Coronary artery (tissue), 2 donors: ENCODE measurements at regions not wholly inside any gene's neighbourhood (a gene's known extent, or its start where the extent isn't known, plus 50 kb on each side); places are given as distances from the start of the nearest gene placed in this dataset.
A peak's percentile ranks its signal among the peaks of the same experiment; 100 is the strongest.

Experiments
- DNase-seq: peaks from one replicate; pipeline ENCODE4 v3.0.0-alpha.2; 2017; ENCODE audit warnings: low spot score
- H3K27ac ChIP-seq, 2 donors: fragments of 200-600 bp; sonication (generic); one replicate each; pipeline ENCODE4 v1.5.1; 2016 to 2019
- H3K4me3 ChIP-seq: fragments of 200-600 bp; sonication (generic); 2 replicates; pipeline ENCODE4 v1.5.1; 2016; ENCODE audit warnings: mild to moderate bottlenecking, moderate library complexity
- TF ChIP-seq, protein P1 (sequence below): fragments of 200-600 bp; sonication (generic); IDR thresholded peaks from one replicate; pipeline ENCODE4 v1.5.1; 2019; ENCODE audit warnings: antibody characterized with exemption

DNA sequence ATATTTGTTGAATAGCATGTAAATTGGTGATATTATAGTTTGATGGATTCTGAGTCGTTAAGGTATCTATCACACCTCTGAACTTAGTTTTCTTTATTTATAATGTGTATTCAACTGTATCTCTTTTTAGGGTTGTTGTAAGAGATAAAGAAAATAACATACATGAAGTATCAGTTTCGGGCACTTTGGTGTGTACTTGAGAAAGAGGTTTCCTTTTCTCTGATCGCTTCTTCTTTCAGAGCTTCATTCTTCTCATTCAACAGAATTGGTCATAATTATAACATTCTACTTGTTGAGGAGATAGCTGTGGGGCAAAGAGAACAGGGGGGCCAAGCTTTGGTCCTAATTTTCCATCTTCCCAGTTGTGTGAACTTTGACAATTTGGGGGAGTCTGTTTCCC lies 508.0 kb downstream of the PLPP3 start:
- peak overlapping the region in 1 of 2 donors; percentile 2 for H3K27ac ChIP-seq
- no peak overlapping the region for H3K4me3 ChIP-seq
- TF ChIP-seq, protein P1, sequence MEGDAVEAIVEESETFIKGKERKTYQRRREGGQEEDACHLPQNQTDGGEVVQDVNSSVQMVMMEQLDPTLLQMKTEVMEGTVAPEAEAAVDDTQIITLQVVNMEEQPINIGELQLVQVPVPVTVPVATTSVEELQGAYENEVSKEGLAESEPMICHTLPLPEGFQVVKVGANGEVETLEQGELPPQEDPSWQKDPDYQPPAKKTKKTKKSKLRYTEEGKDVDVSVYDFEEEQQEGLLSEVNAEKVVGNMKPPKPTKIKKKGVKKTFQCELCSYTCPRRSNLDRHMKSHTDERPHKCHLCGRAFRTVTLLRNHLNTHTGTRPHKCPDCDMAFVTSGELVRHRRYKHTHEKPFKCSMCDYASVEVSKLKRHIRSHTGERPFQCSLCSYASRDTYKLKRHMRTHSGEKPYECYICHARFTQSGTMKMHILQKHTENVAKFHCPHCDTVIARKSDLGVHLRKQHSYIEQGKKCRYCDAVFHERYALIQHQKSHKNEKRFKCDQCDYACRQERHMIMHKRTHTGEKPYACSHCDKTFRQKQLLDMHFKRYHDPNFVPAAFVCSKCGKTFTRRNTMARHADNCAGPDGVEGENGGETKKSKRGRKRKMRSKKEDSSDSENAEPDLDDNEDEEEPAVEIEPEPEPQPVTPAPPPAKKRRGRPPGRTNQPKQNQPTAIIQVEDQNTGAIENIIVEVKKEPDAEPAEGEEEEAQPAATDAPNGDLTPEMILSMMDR = no peak
- no peak for DNase-seq

DNA sequence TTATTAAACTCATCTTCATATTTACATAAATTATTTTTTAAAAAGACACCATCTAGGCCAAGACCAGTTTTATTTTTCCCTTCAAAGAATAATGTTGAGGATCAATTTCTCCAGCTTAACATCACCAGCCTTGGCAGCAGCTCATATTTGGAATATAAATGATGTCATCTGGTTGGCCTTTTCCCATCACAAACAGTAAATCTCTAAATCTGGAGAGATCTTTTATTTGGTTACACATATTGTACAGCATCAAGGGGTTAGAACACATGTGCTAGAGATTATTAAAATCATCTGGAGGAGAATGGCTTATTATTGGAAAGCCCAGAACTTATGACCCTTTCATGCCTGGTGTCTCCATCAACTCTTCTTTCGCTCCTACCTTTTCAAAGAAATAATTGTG lies 508.8 kb downstream of the PLPP3 start:
- DNase-seq = no peak
- TF ChIP-seq, protein P1 = no peak
- H3K4me3 ChIP-seq = no peak overlapping the region
- peak overlapping the region in 1 of 2 donors; percentile 2 for H3K27ac ChIP-seq

DNA sequence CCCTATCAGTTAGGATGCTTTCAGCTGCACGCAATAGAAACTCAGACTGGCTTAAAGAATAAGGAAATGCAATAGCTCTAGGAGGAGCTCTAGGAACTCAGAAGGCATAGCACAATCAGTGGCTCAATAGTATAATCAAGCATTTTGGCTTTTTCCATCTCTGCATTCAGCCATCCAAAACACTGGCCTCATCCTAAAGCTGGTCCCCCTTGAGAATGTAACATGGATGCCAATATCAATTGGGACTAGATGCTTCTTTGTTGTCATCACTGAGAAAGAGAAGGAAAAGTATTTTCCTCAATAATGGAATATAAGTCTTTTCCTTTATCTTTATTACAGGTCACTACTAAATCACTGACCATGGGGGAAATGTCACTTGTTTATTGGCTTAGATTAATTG lies 509.5 kb downstream of the PLPP3 start:
- no peak for DNase-seq
- TF ChIP-seq, protein P1 = no peak
- H3K4me3 ChIP-seq = no peak overlapping the region
- H3K27ac ChIP-seq = peak overlapping the region; percentile 14 to 42

DNA sequence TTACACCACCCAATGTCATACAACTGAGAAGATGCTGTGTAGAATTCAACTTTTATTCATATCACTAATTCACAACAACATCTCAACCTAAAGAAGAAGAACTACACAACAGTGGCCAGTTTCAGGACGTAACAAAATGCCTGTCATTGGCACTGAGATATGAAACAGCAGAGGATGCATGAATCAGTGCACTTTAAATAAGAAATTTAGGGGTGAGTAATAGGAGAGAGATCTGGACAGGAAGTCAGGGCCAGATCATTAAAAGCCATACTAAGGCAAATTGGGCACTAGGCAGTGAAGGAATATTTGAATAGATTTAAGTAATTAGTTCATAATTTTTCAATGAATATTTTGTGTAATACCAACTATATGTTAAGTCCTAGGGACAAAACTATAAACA lies 510.5 kb downstream of the PLPP3 start:
- H3K4me3 ChIP-seq = no peak overlapping the region
- peak overlapping the region in 1 of 2 donors; percentile 19 for H3K27ac ChIP-seq
- no peak for DNase-seq
- TF ChIP-seq, protein P1 = no peak

DNA sequence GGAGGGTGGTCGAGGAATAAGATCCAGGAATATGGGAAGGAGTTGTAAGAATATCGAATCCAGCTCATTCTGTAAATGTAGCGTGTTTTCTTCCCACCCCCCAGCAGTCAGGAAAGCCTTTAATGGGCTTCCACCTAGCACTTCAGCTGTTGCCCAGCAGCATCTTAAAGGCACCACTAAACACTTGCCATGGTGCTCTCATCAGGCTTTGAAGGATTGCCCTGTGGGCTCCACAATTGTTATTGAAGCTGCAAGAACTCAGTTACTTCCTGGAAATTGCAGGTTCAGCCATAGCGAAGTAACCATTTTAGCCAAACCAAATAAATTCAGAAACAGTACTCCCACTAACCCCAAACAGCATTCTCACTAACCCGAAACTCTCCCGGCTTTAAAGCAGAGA lies 511.2 kb downstream of the PLPP3 start:
- no peak for DNase-seq
- H3K4me3 ChIP-seq = no peak overlapping the region
- peak overlapping the region in 1 of 2 donors; percentile 19 for H3K27ac ChIP-seq
- TF ChIP-seq, protein P1 = no peak

DNA sequence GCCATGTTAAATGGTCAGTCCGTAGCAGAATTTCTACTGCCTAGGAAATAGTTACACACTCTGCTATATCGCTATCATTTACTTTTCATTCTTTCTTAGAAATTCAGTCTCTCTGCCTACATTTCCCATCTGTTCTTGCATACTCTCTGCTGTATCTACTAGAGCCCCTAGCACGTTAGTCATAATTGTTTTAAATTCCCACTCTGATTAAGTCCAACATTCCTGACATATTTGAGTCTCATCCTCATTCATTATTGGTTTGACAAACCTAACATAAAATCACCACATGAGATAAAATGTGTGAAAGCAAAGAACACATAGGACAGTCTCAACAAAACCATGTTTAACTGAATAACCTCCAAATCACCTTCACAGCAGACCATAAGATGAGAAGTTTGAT lies 513.6 kb downstream of the PLPP3 start:
- Histone ChIP-seq H3K27ac (no peak overlapping the region), H3K4me3 (no peak overlapping the region)
- TF ChIP-seq, protein P1 = no peak
- no peak for DNase-seq

DNA sequence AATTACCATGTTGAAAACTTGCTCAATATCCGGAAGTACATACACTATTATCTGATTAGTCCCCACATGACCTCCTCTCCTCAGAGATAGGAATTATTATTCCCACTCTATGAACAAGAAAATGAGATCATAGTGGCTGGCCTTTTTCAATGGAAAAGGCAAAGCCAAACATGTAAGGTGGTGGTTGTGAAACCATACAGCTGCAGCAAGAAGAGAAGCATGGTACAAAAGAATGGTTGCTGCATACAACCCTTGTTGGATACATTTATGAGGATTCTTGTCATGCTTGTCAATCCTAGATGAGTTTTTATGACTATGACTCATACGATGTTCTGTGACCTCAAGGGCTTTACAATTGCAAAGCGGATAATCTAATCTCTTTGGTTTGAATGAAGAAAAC lies 514.7 kb downstream of the PLPP3 start:
- DNase-seq = no peak
- Histone ChIP-seq H3K27ac (no peak overlapping the region), H3K4me3 (no peak overlapping the region)
- TF ChIP-seq, protein P1 = no peak
